GM19467 (cell line): ENCODE measurements at regions not wholly inside any gene's neighbourhood (a gene's known extent, or its start where the extent isn't known, plus 50 kb on each side); places are given as distances from the start of the nearest gene placed in this dataset.
"Not testable (repeated sequence)": the region's sequence is repeated elsewhere in the genome, so short reads cannot be mapped to it uniquely, and the experiment has no call there.

Source experiments
- ATAC-seq: cut with Tn5 transposase; IDR thresholded peaks from one replicate; pipeline ENCODE4 v1.9.1; 2021; ENCODE audit warnings: mild to moderate bottlenecking, moderate library complexity; ENCODE audit not compliant: unreplicated experiment

- not testable (repeated sequence) for ATAC-seq
These were observed 211.3 kb downstream of the SPATA31A1 start for GRCh38 chr9:39566782-39567181.

GRCh38 chr9:39567396-39567795 is 211.9 kb downstream of the SPATA31A1 start:
- ATAC-seq: not testable (repeated sequence)

GRCh38 chr9:39568900-39569299 is 213.4 kb downstream of the SPATA31A1 start:
- not testable (repeated sequence) for ATAC-seq

- not testable (repeated sequence) for ATAC-seq
These were observed 217.9 kb downstream of the SPATA31A1 start for GRCh38 chr9:39573024-39574022.

- ATAC-seq: not testable (repeated sequence)
These were observed 223.5 kb downstream of the SPATA31A1 start for GRCh38 chr9:39579000-39579399.

GRCh38 chr9:39581296-39581695 is 225.8 kb downstream of the SPATA31A1 start:
- not testable (repeated sequence) for ATAC-seq

GRCh38 chr9:39582677-39583412 is 227.4 kb downstream of the SPATA31A1 start:
- ATAC-seq: not testable (repeated sequence)

- not testable (repeated sequence) for ATAC-seq
These were observed 227.9 kb downstream of the SPATA31A1 start for GRCh38 chr9:39583413-39583747.

GRCh38 chr9:39585233-39585632 is 229.8 kb downstream of the SPATA31A1 start:
- ATAC-seq: not testable (repeated sequence)

- ATAC-seq: no peak
These were observed 232.5 kb downstream of the SPATA31A1 start for GRCh38 chr9:39587844-39588499.

GRCh38 chr9:39588500-39589137 is 233.2 kb downstream of the SPATA31A1 start:
- ATAC-seq: no peak

- not testable (repeated sequence) for ATAC-seq
These were observed 248.6 kb downstream of the SPATA31A1 start for GRCh38 chr9:39604089-39604488.

GRCh38 chr9:39611449-39612231 is 256.2 kb downstream of the SPATA31A1 start:
- peak; percentile 97 for ATAC-seq

- not testable (repeated sequence) for ATAC-seq
These were observed 261.0 kb downstream of the SPATA31A1 start for GRCh38 chr9:39616480-39616879.

GRCh38 chr9:39624048-39624447 is 268.6 kb downstream of the SPATA31A1 start:
- not testable (repeated sequence) for ATAC-seq

- not testable (repeated sequence) for ATAC-seq
These were observed 276.6 kb downstream of the SPATA31A1 start for GRCh38 chr9:39632071-39632470.

- not testable (repeated sequence) for ATAC-seq
These were observed 293.6 kb downstream of the SPATA31A1 start for GRCh38 chr9:39649029-39649428.

- ATAC-seq: peak; percentile 72
These were observed 301.6 kb downstream of the SPATA31A1 start for GRCh38 chr9:39656960-39657603.

- not testable (repeated sequence) for ATAC-seq
These were observed 307.6 kb downstream of the SPATA31A1 start for GRCh38 chr9:39663020-39663419.
